GM19351 (cell line): ENCODE measurements at regions not wholly inside any gene's neighbourhood (a gene's known extent, or its start where the extent isn't known, plus 50 kb on each side); places are given as distances from the start of the nearest gene placed in this dataset.
"Not testable (repeated sequence)": the region's sequence is repeated elsewhere in the genome, so short reads cannot be mapped to it uniquely, and the experiment has no call there.

Experiments used
- ATAC-seq: cut with Tn5 transposase; IDR thresholded peaks from one replicate; pipeline ENCODE4 v1.9.1; 2021; ENCODE audit warnings: mild to moderate bottlenecking, moderate library complexity; ENCODE audit not compliant: unreplicated experiment

DNA sequence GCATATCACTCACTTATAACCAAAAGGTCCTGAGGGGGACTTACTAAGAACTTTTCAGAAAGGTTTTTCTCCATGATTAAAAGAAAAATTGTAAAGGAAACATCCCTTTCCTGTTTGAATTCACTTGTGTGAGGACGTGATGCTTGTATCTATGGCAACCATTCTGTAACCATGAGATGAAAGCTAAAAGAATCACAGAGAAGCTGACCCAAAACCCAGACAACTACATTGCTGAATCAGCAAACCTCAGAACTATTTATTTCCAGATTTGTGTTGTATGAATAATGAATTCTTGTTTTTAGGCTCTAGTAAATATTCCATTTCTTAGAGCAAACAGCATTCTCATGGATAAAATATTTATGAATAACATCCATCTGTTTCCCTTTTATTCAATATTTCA is 91.2 kb downstream of the RCHY1 start:
- ATAC-seq, result no peak

DNA sequence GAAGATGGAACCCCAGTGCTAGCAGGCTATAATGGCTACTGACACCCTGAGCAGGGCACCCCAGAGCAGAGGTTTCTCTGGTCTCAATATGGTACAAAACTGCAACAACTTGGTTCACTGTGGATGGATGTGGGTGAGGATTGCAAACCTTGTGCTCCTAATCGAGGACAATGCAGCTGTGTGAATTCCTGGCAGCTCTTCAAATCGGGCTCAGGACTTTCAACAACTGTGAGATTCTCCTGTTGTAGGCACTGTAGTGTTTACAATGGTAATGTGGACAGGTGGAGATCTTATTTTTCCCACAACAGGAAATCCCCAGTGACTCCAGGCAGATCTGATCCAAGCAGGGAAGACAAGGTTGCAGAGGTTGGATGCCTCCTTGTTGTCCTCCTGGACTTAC is 101.5 kb downstream of the RCHY1 start:
- no peak for ATAC-seq

DNA sequence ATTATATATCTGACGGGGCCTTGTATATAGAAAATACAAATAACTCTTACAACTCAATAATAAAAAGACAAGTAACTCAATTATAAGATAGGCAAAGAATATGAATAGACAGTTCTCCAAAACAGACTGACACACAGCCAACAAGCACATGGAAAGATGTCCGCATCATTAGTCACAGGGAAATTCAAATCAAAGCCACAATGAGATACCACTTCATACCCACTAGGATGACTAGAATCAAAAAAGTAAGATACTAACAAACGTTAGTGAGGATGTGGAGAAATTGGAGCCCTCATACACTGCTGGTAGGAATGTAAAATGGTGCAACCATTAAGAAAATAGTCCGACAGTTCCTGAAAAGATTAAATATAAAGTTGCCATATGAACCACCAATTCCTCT is 115.7 kb downstream of the RCHY1 start:
- no peak for ATAC-seq

DNA sequence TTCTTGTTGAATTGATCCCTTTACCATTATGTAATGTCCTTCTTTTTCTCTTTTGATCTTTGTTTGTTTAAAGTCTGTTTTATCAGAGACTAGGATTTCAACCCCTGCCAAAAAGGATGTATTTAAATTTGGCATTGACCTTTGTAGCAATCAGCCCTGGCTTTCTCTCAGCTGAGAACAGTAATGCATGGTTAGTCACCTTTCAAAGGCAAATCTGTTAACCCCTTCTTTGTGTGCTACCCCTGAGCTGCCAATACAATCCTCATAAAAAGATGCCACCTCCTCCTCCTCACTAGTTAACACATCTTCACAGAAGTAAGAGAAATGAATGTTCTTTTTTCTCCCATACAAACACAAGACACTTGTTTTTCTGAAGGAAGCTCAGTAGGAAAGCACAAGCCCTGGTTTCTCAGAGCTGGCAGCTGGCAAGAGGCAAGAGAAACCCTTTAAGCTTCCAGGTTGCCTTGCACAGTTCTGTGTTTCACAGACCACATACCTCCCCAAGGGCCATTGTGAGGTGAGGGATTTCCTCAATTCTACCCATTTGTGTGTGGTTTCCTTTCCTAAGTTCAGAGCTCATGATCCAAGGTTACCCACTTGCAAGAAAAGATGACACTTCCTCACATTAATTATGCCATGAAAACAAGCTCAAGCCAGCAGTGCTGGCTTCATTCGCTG is 122.6 kb downstream of the RCHY1 start:
- no peak for ATAC-seq

DNA sequence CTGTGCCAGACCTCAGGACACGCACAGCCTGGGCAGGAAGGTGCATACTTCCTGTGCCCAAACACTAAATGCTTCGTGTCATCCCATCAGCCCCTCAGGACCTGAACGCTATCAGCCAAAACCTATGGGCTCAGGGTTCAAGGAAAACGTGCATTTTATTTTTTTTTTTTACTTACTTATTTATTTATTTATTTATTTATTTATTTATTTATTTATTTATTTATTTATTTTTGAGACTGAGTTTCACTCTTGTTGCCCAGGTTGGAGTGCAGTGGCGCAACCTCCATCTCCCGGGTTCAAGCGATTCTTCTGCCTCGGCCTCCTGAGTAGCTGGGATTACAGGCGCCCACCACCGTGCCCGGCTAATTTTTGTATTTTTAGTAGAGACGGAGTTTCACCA is 127.8 kb downstream of the RCHY1 start:
- not testable (repeated sequence) for ATAC-seq

DNA sequence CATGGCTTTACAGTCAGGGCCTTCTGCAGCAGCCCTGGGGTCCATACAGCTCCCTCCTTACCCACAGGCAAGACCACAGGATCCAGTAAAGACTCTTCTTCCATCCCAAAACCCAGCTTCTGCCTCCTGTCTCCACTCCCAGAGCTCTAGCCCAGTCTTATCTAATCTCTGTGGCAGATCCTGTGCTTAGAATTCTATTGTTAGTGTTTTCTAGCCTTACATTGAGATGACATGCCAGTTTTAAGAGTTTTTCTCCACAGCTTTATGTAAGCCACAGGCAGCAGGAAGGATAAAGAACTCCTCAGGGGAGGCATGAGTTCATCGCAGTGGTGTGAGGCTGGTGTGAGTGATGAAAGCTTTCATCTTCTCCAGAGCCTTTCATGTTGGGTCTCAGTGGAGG is 129.1 kb downstream of the RCHY1 start:
- no peak for ATAC-seq

DNA sequence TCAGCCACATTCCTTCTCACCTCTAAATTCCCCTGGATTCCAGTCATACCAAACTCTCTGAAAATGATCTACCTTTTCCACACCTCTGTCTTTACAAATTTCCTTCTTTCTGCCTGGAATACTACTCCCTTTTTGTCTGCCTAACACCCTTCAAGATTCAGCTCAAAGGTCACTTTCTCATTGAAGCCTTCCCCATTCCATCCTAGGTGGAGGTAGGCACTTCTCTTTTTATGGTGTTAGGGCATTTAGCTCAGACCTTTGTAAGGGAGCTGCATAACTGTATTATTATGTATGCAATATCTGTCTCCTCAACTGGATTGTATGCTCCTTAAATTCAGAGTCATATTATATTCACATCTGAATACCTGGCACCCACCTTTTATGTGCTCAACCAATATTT is 137.7 kb downstream of the RCHY1 start:
- no peak for ATAC-seq

DNA sequence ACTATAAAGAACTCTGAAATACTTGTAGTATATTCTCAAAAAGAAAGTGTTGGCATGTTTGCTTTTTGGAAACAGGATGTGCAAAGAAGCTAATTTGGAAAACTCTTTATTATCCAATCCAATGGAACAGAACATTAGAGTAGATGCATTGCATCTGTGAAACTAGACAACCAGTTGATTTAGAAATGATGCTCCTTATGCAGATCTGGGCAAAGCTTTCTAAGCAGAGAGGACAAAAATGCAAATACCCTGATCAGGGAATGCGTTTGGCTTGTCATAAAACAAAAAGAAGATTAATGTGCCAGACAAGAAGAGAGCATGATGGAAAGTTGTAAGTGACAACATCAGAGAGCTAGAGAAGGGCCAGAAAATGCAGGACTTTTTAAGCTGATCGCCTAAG is 142.3 kb downstream of the RCHY1 start:
- ATAC-seq, result no peak

DNA sequence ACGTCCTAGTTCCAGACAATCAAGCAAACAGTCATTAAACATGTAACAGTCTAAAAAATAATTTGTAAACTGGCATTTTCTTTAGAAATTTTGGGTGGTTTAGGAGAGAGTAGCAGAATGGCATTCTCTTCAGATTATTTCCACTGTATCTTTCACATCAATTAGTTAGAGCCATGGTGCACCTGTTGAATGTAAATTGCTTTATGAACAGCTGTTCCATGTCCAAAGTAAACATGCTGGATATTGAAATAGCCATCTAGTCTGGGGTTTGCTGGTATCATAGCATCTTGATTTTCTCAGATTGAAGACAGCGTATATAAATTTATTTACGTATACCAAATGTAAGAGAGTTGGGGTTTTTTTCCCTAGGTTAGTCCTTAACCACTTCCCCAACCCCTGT is 143.6 kb downstream of the RCHY1 start:
- no peak for ATAC-seq

DNA sequence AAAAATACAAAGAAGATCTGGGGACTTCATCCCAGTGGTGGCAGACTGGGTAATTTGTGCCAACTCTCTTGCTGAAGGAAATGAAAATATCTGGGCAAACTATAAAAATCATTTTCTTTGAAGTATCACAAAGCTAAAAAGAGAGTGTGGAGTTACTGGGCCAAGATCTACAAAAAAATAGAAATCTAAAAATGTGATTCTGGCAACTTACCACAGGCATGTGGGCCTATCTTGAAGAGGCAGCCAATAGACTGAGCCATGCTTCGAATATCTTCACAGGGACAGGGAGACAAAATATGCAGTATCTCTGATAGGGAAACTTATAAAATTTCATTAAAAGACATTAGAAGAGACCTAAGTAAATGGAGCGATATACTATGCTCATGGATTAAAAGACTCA is 168.8 kb downstream of the RCHY1 start:
- no peak for ATAC-seq

DNA sequence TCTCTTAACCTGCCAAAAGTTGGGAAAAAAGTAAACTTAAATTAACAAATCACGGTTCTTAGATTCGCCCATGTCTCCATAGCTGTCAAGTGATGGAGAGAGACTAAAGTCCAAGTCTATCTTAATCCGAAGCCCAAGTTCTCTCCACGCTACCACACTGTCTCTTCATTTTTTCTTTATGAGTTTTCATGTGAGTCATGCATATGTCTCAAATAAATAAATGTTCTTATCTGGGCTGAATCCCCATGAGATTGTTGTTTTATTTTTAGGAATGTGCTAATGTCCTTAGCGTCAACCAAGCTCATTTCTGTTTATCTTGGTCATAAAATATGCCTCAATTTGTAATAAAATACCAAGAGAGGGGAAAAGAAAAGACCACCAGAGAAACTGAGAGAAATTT is 169.3 kb downstream of the RCHY1 start:
- no peak for ATAC-seq

DNA sequence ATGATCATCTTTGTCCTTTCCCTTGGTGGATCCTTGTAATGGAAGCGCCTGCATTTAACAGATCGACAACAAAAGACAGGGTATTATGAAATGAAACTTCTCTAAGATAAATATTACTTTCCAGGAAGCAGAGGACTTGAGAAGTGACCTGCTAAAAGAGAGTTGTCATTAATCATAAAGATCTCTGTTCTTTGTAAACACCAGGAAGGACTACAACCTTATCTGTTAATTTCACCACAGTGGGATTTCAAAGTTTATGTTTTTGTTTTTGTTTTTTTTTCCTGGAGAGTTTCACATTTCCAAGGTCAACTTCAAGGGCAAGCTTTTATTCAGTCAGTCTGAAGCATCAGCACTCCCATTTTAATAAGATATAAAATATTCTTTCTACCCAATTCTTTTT is 170.9 kb downstream of the RCHY1 start:
- ATAC-seq, result no peak

DNA sequence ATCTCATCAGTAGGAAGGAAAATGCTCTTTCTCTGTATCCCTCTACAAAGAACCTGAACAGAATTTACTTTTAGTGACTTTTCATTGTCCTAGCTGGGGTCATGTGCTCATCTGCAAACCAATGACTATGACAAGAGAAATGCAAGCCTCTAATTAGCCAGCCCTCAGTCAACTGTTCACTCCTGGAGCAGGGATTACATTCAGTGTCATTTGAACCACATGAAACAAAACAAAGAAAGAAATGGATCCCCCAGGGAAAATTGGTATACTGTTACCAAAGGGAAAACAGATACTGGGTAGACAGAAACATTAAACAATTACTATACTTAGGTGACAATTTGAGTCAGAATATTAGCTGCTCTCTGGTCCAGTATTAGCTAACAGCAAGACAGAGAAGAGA is 173.6 kb downstream of the RCHY1 start:
- ATAC-seq, result no peak

DNA sequence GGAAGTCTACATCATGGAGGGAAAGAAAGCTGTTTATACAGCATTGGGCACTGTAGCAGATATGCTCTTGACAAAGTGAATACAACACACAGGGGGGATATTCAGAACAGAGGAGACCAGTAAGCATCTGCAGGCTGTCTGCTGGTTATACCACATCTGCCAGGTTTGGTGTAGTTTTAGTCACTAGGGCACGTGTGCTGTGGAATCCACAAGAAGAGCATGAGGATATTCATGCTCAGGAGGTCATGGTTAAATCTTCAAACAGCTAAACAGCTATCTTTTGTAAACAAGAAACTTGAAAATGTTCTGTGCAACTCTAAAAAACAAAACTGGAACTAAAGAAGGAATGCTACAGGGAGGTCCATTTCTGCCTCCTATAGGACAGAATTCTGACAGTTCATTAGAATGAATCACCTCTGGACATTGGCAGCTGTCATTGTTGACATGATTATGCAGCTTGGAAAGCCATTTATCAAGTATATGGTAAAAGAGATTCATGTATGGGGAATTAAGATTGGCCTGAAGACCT is 175.8 kb downstream of the RCHY1 start:
- no peak for ATAC-seq

DNA sequence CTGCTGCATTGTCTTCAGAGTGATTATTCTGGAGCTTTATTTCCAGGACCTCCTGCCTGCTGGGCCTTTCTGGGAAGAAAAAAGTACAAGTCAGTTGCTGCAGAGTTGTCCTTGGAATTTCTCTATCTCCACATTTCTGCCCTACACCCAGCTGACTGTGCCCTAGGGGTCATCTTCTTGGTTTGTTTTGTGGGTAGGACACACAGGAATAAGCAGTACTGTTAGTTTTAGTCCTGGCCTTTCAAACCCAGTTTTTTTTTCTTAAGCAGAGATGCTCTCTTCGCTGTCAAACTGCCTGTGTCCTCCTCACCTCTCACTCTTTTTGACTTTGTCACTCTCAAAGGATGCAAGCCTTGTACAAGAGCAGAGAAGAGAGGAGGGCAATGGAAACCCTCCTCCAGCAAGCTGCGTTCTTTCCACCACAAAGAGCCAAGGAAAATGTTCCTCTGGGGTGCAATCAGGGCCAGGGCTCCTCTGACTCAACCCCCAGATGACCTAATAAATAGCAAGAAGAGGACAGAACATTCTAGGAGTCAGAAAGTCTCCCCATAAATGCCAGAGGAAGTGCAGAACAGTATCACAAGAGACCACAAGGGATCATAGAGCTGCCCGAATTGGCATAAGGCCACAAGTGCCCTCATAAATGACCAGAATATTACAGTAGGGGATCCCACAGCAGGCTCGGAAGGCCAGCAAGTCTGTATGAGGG is 186.2 kb downstream of the RCHY1 start:
- no peak for ATAC-seq

DNA sequence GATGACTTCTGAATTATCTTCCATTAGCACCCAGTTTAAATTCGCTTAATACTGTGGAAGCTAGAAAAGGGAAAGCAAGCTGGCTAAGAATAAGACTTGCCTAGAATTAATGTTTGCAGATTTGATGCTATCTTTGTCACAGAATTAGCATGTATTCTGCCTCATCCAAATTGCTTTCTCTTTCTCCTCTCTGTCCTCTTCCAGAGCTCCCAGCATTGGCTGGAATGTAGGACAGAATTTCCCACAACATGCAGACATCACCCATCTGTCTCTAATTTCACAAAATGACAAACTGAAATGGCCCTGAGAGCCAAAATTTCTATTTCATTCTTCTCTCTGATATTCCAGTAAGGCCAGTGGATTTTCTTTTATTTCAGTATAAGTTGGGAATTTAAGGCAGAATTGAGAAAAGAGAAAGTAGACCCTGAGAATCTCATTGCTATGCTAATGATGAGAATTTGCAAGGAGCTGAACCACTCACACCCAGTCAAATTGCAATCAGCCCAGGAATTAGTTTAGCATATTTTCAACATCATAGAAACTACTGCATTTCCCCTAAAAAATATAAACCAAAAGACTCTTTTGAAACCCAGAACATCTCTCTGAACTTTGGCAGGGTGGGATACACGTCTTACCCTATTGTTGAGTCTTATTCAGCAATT is 188.8 kb downstream of the RCHY1 start:
- ATAC-seq, result no peak

DNA sequence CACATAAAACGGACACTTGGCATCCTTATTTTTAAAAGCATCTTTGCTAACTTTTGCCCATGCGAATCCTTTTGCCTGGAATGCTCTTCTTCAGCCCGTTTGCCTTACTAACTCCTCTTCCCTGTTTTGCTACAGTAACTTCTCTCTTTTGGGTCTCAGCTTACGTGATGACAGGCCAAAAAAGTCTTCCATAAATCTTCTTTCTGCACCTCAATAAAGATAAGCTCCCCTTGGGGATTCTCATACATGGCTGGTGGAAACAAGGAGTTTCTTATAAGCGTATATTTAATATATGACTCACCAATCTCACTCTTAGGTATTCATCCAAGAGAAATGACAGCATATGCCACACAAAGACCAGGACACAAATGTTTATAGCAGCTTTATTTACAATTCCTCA is 192.7 kb downstream of the RCHY1 start:
- ATAC-seq, result no peak

DNA sequence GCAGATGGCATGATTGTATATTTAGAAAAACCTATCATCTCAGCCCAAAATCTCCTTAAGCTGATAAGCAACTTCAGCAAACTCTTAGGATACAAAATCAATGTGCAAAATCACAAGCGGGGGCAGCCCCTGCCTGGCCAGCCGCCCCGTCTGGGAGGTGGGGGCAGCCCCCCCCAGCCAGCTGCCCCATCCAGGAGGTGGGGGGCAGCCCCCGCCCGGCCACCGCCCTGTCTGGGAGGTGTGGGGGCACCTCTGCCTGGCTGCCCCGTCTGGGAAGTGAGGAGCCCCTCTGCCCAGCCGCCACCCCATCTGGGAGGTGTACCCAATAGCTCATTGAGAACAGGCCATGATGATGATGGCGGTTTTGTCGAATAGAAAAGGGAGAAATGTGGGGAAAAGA is 196.6 kb downstream of the RCHY1 start:
- ATAC-seq, result not testable (repeated sequence)

DNA sequence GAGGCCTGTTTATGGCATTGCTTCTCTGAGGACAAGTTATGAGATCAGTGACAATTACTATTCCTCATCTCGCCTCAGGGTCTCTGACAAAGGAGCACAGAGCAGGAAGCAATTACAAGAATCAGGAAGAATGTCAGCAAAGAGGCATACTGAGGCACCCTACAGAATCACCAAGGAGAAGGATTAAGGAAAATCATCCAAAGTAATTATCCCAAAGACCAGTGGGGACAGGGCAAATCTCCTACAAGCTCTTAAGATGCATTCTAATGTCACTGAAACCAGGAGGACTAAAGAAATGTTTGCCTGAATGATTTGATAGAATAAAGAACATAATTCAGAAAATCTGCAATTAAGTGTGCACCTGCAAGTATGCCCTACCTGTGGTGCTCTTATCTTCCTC is 206.2 kb downstream of the RCHY1 start:
- ATAC-seq, result no peak

DNA sequence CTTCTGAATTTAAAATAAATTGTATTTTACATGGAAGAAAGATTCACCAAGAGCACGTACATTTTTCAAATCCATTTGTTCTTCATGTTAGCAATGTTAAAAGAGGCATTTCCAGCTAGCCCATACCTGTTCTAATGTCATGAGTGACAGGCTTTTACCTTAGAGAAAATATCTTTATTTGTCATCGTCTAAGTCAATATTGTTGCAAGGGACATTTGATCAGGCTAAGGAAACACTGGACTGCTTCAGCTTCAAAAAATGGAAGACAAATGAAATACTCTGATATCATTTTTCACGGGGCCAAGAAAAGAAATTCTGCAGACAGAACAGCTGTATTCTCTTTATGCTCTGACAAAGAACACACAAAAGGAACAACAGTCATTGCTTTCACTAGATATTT is 207.7 kb downstream of the RCHY1 start:
- ATAC-seq, result no peak

DNA sequence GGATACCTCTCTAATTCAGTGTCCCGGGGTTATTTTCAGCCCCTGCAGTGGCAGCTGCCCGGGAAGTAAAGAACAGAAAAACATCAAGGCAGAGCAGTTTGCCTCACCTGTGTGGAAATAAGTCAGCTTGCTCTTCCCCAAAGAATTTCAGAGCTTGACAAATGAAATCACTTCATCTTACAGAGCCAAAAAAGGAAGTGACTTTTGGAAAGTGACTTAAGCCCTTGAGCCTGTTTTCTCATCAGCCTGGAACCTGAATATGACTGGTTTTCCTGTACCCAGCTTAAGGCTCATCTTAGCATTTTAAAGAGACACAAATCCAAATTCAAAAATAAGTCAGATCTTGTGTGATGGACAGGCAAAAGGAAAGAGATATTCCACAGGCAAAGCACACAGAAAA is 211.6 kb downstream of the RCHY1 start:
- ATAC-seq, result no peak

DNA sequence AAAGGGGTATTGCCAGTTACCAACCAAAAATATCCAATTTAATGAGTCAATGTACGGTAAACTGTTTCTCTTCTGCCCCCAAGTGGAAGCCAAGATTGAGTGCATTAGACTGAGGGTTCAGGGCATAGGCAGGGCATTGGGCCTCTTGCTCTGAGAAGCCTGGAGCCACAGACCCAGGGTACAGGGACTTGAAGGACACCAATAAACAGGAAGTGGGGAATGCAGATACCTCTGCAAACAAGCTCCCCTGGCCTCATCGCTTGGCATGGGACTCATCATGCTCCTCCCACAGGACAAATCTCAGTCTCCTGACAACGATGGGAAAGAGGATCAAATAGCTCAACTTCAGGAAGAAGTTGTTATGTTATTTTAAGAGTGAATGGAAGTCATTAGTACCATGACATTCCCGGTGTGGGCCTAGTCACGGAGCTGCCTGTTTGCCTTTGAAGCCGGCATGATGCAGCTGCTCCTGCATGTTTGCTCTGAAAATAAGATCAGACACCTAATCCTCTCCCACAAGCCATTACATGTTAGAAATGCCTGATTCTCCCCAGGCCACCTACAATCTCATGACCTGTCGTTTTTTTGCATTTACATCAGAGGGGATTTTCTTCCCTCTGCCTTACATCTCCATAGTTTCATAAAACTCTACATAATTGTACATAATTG is 224.2 kb downstream of the RCHY1 start:
- ATAC-seq, result peak; percentile 90
